Mesenchymal stem cell (in vitro differentiated cells and primary cell): ENCODE measurements at regions not wholly inside any gene's neighbourhood (a gene's known extent, or its start where the extent isn't known, plus 50 kb on each side); places are given as distances from the start of the nearest gene placed in this dataset.

ENCODE experiments used
- DNase-seq: peaks from one replicate; pipeline ENCODE4 v3.0.0-alpha.2; 2013
- H2AFZ ChIP-seq: one replicate; pipeline ENCODE4 v1.6.1; 2013; ENCODE audit warnings: low read depth, mild to moderate bottlenecking, control low read depth, inconsistent platforms, low read length, moderate library complexity
- H2AK5ac ChIP-seq: 2 replicates; pipeline ENCODE4 v1.6.1; 2013; ENCODE audit warnings: low read length, moderate library complexity, mild to moderate bottlenecking, inconsistent platforms; ENCODE audit not compliant: severe bottlenecking
- H2BK120ac ChIP-seq: one replicate; pipeline ENCODE4 v1.6.1; 2013; ENCODE audit warnings: low read depth, mild to moderate bottlenecking, inconsistent platforms, low read length, moderate library complexity
- H2BK12ac ChIP-seq, 2 experiments: one replicate each; pipeline ENCODE4 v1.6.1; 2013; ENCODE audit warnings: inconsistent platforms in 2 of 2, low read length in 2 of 2, mild to moderate bottlenecking in 2 of 2, moderate library complexity in 2 of 2, control low read depth in 1 of 2
- H2BK15ac ChIP-seq: one replicate; pipeline ENCODE4 v1.6.1; 2013; ENCODE audit warnings: mild to moderate bottlenecking, low read depth, inconsistent platforms; ENCODE audit not compliant: poor library complexity, severe bottlenecking
- H2BK5ac ChIP-seq: 2 replicates; pipeline ENCODE4 v1.6.1; 2013; ENCODE audit warnings: low read depth, mild to moderate bottlenecking, low read length, control low read depth, inconsistent platforms; ENCODE audit not compliant: poor library complexity, severe bottlenecking
- H3K14ac ChIP-seq, 2 experiments: one replicate each; pipeline ENCODE4 v1.6.1; 2013; ENCODE audit warnings: inconsistent platforms in 2 of 2, low read length in 2 of 2, control low read depth in 1 of 2, mild to moderate bottlenecking in 1 of 2, moderate library complexity in 1 of 2
- H3K18ac ChIP-seq, 2 experiments: one replicate each; pipeline ENCODE4 v1.6.1; 2013; ENCODE audit warnings: inconsistent platforms in 2 of 2, low read length in 2 of 2, control low read depth in 1 of 2, low read depth in 1 of 2, mild to moderate bottlenecking in 1 of 2
- H3K23ac ChIP-seq, 2 experiments: one replicate each; pipeline ENCODE4 v1.6.1; 2013; ENCODE audit warnings: inconsistent platforms in 2 of 2, low read length in 2 of 2, mild to moderate bottlenecking in 2 of 2, moderate library complexity in 2 of 2, control low read depth in 1 of 2
- H3K27ac ChIP-seq: 2 replicates; pipeline ENCODE4 v1.5.1; 2013; ENCODE audit warnings: mild to moderate bottlenecking, moderate library complexity, low read length, control low read depth, inconsistent platforms; ENCODE audit not compliant: poor library complexity, severe bottlenecking
- H3K27me3 ChIP-seq, 2 experiments: 2 replicates each; pipeline versions ENCODE4 v1.6.1 to v1.7.0; 2013; ENCODE audit warnings: low read length in 2 of 2, mild to moderate bottlenecking in 2 of 2, moderate library complexity in 2 of 2, control low read depth in 1 of 2, inconsistent platforms in 1 of 2; ENCODE audit not compliant: control insufficient read depth in 1 of 2, insufficient read depth in 1 of 2
- H3K36me3 ChIP-seq, 2 experiments: 2 replicates each; pipeline versions ENCODE4 v1.6.1 to v1.7.0; 2013; ENCODE audit warnings: low read length in 2 of 2, control low read depth in 1 of 2, inconsistent platforms in 1 of 2, low read depth in 1 of 2, mild to moderate bottlenecking in 1 of 2; ENCODE audit not compliant: insufficient read depth in 2 of 2, control insufficient read depth in 1 of 2
- H3K4ac ChIP-seq, 2 experiments: one replicate each; pipeline ENCODE4 v1.6.1; 2013; ENCODE audit warnings: inconsistent platforms in 2 of 2, low read length in 2 of 2, mild to moderate bottlenecking in 2 of 2, moderate library complexity in 2 of 2, control low read depth in 1 of 2, low read depth in 1 of 2
- H3K4me1 ChIP-seq: 2 replicates; pipeline ENCODE4 v1.6.1; 2013; ENCODE audit warnings: low read depth, low read length, control low read depth; ENCODE audit not compliant: control insufficient read depth, insufficient read depth
- H3K4me2 ChIP-seq: 2 replicates; pipeline ENCODE4 v1.6.1; 2013; ENCODE audit warnings: low read length, mild to moderate bottlenecking, inconsistent platforms; ENCODE audit not compliant: poor library complexity, severe bottlenecking
- H3K4me3 ChIP-seq, 2 experiments: 2 replicates each; pipeline versions ENCODE4 v1.5.1 to v1.7.0; 2013; ENCODE audit warnings: low read length in 2 of 2, mild to moderate bottlenecking in 2 of 2, control low read depth in 1 of 2, low read depth in 1 of 2; ENCODE audit not compliant: insufficient read depth in 1 of 2
- H3K79me1 ChIP-seq: replicated peaks from 2 replicates; pipeline ENCODE4 v1.6.1; 2013; ENCODE audit warnings: mild to moderate bottlenecking, control low read depth, low read length, inconsistent platforms; ENCODE audit not compliant: poor library complexity, severe bottlenecking
- H3K9ac ChIP-seq: 2 replicates; pipeline ENCODE4 v1.7.0; 2013; ENCODE audit warnings: mild to moderate bottlenecking, low read length, moderate library complexity
- H3K9me3 ChIP-seq: 2 replicates; pipeline ENCODE4 v1.7.0; 2013; ENCODE audit warnings: mild to moderate bottlenecking, low read length; ENCODE audit not compliant: control insufficient read depth
- H4K8ac ChIP-seq: one replicate; pipeline ENCODE4 v1.6.1; 2013; ENCODE audit warnings: inconsistent platforms, mild to moderate bottlenecking, low read length, moderate library complexity
- H4K91ac ChIP-seq: one replicate; pipeline ENCODE4 v1.6.1; 2013; ENCODE audit warnings: mild to moderate bottlenecking, low read length, inconsistent platforms
- WGBS: methylation state at CpG from one replicate; pipeline ENCODE4 v1.1.7; 2013; ENCODE audit warnings: mixed read lengths; 5-methylcytosine and 5-hydroxymethylcytosine counted together

DNA sequence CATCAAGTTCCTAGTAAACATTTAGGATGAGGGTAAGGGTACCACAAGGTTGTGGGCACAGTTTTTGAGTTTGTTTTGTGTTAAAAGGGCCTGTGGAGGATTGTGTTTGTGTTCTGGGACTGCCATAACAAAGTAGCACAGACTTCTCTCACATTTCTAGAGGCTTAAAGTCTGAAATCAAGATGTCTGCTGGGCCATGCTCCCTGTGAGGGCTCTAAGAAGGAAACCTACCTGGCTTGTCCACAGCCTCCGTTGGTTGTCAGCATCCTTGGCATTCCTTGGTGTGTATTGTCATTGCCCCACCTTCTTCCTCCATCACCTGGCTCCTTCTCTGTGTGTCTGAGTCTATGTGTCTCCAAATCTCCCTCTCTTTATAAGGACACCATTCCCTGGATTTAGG lies 808.1 kb upstream of the RBFOX1 start:
- Histone ChIP-seq H3K27me3 (no peaks in the 10 kb centered on the region), H2BK5ac (no peak overlapping the region), H3K14ac (no peak overlapping the region), H2BK120ac (no peak overlapping the region), H3K4me2 (no peak overlapping the region), H2AK5ac (no peak overlapping the region), H3K4ac (no peak overlapping the region), H3K4me1 (no peaks in the 10 kb centered on the region), H3K79me1 (no peaks in the 10 kb centered on the region), H4K8ac (no peak overlapping the region), H4K91ac (no peak overlapping the region), H3K9ac (no peak overlapping the region), H3K36me3 (no peaks in the 10 kb centered on the region), H3K4me3 (no peak overlapping the region), H3K27ac (no peak overlapping the region), H2BK12ac (no peak overlapping the region), H3K18ac (no peak overlapping the region), H2BK15ac (no peak overlapping the region), H3K9me3 (peaks cover 10% of the 10 kb centered on the region), H2AFZ (no peak overlapping the region), H3K23ac (no peak overlapping the region)
- WGBS = 41% methylated on average over 1 of the region's 1 CpG
- DNase-seq = no peak

- no peaks in the 10 kb centered on the region for H3K36me3 ChIP-seq
- H2BK15ac ChIP-seq = no peak overlapping the region
- no peak overlapping the region for H3K4me2 ChIP-seq
- WGBS = 54% methylated on average over 8 of the region's 9 CpGs
- no peaks in the 10 kb centered on the region for H3K27me3 ChIP-seq
- no peak overlapping the region for H2BK12ac ChIP-seq
- no peak overlapping the region for H4K8ac ChIP-seq
- no peak overlapping the region for H3K27ac ChIP-seq
- no peak overlapping the region for H3K9ac ChIP-seq
- no peaks in the 10 kb centered on the region for H3K79me1 ChIP-seq
- no peak overlapping the region for H4K91ac ChIP-seq
- no peak overlapping the region for H2AK5ac ChIP-seq
- DNase-seq = no peak
- H2BK120ac ChIP-seq = no peak overlapping the region
- H3K9me3 ChIP-seq = peaks cover 10% of the 10 kb centered on the region
- H3K23ac ChIP-seq = no peak overlapping the region
- H3K18ac ChIP-seq = no peak overlapping the region
- H3K4me1 ChIP-seq = no peaks in the 10 kb centered on the region
- H3K14ac ChIP-seq = no peak overlapping the region
- no peak overlapping the region for H2AFZ ChIP-seq
- no peak overlapping the region for H3K4ac ChIP-seq
- H3K4me3 ChIP-seq = no peak overlapping the region
- no peak overlapping the region for H2BK5ac ChIP-seq
These were observed 815.5 kb upstream of the RBFOX1 start for GRCh38 chr16:6517020-6517720.

DNA sequence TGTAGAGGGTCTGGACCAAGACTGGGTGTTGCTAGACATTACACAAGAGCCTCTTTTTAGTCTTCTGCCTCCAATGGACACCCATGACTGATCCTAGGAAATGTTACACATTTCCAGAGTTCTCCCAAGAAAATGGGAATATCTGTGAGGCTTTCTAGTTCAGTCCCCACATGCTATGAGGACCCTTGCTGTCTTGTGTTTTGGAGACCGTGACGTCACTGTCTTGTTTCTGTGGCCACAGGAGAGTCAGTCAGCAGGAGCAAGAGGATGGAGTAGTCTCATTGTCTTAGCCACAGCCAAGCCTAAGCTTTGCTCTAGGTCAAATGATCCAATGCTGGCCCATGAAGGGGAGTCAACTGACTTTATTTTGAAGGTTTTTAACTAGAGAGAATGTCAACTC lies 820.1 kb upstream of the RBFOX1 start:
- Histone ChIP-seq H3K14ac (no peak overlapping the region), H3K79me1 (no peaks in the 10 kb centered on the region), H4K8ac (no peak overlapping the region), H2BK15ac (no peak overlapping the region), H2AK5ac (no peak overlapping the region), H2AFZ (no peak overlapping the region), H4K91ac (no peak overlapping the region), H3K27ac (no peak overlapping the region), H3K4ac (no peak overlapping the region), H3K18ac (no peak overlapping the region), H3K23ac (no peak overlapping the region), H3K4me1 (no peaks in the 10 kb centered on the region), H2BK12ac (no peak overlapping the region), H3K4me2 (no peak overlapping the region), H3K27me3 (no peaks in the 10 kb centered on the region), H3K9ac (no peak overlapping the region), H2BK120ac (no peak overlapping the region), H3K4me3 (no peak overlapping the region), H2BK5ac (no peak overlapping the region), H3K9me3 (peaks cover 13% of the 10 kb centered on the region), H3K36me3 (no peaks in the 10 kb centered on the region)
- DNase-seq = no peak
- 48% methylated on average over 2 of the region's 2 CpGs for WGBS

DNA sequence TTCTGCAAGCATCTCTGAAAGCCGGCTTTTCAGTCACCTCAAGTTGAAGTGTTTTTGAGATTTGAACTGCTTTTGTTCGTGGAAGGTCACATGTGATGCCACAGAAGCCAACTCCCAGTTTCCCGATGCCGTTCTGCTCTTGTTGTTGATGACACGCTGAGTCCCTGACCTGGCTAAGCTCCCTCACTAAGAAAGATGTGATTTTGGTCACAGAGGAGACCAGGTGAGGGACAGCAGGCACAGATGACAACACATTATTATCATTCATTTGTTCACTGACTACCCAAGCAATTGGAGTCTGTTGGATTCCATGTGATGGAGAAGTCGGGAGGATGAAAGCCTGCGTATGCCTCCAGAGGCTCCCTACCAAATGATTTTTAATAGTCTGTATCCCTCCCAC lies 822.4 kb upstream of the RBFOX1 start:
- Histone ChIP-seq H3K27me3 (no peaks in the 10 kb centered on the region), H4K8ac (no peak overlapping the region), H2AK5ac (no peak overlapping the region), H3K18ac (no peak overlapping the region), H4K91ac (no peak overlapping the region), H3K27ac (no peak overlapping the region), H2BK5ac (no peak overlapping the region), H3K4ac (no peak overlapping the region), H3K4me2 (no peak overlapping the region), H3K36me3 (no peaks in the 10 kb centered on the region), H2BK12ac (no peak overlapping the region), H2AFZ (no peak overlapping the region), H3K14ac (no peak overlapping the region), H3K9me3 (peaks cover 22% of the 10 kb centered on the region), H3K4me3 (no peak overlapping the region), H3K4me1 (no peaks in the 10 kb centered on the region), H3K79me1 (no peaks in the 10 kb centered on the region), H2BK120ac (no peak overlapping the region), H3K9ac (no peak overlapping the region), H3K23ac (no peak overlapping the region), H2BK15ac (no peak overlapping the region)
- DNase-seq = no peak
- WGBS = 79% methylated on average over 6 of the region's 7 CpGs
